ENCODE measurements at regions not wholly inside any gene's neighbourhood (a gene's known extent, or its start where the extent isn't known, plus 50 kb on each side); places are given as distances from the start of the nearest gene placed in this dataset.
"Not testable (repeated sequence)": the region's sequence is repeated elsewhere in the genome, so short reads cannot be mapped to it uniquely, and the experiment has no call there.

GRCh38 chr11:80282643-80283042, 841.8 kb upstream of the TENM4 start:
- DNase-seq = no peak

- no peak for DNase-seq
Observed at GRCh38 chr11:80281194-80281593, 840.4 kb upstream of the TENM4 start.

DNA sequence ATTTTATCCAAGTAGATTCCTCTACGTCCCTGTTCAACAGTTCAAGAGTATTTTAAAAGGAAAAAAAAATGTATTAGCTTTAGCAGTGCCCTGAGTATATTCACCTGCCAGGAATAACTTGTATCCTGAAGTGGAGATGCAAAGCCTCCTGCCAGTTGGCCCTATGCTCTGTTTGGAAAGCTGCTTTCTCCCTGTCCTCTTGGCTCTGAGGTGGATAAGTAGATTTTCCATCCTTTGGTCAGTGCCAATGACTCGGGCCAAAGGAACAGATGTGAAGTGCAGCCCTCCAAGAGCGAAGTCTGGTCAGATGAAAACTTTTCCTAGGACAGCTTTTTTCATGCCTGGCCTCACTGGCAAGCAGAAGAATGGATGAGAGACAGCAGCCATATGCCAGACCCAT, 839.9 kb upstream of the TENM4 start:
- no peak for DNase-seq

DNA sequence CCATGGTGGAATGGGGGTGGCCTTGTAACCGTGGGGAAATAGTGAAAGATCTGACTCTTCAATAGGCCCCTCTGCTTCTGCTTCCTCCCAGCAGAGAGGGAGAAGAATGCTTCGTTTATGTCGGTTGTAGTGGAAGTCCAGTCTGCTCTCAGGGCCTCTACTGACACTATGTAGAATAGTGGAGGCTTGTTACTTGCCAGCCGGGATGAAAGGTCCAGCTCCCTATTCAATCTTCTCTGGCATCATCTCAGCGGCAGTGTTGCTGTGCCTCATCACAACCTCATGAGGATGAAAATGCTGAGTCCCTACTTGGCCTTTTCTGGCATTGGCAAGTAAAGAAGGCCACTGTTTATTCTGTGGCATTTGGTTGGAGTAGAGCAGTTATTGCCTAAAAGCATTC, 820.9 kb upstream of the TENM4 start:
- no peak for DNase-seq

- DNase-seq = not testable (repeated sequence)
Observed at GRCh38 chr11:80257319-80258015, 816.6 kb upstream of the TENM4 start.

DNA sequence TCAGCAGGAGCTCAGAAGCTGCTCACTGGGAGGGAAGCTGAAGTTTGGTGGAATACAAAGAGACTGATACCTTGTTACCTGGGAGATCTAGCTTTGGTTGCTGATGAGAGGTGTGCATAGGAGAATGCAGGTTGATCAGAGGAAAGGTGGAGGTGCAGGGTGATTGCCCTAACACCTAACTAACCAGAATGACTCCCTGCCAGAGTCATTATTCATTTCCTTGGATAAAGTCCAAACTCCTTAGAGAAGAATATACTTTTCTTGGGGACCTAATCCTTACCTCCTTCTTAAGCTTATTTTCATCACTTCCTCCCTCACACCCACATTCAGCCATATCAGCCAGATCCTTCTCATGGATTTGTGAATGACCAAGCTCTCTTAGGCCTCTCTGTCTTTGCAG, 814.2 kb upstream of the TENM4 start:
- DNase-seq = no peak

DNA sequence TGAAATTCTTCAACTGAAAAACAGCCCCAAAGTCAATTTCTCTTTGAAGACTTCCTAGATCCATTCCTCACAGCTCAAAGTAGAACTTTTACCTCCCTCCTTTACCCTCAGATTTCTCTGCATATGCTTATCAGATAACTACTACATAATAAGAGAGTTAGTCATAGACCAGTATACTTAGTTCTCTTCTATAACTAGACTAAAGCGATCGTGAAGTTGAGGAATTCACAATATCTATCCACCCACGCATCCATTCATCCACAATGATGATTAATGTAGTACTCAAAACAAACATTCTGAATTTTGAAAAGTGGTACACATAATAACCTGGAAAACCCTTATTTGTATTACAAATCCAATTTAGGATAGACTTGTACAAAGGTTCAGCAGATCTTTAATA, 800.9 kb upstream of the TENM4 start:
- DNase-seq = no peak

GRCh38 chr11:80240245-80240644, 799.4 kb upstream of the TENM4 start:
- DNase-seq = no peak

- no peak for DNase-seq
Observed at GRCh38 chr11:80239217-80239616, 798.4 kb upstream of the TENM4 start.

GRCh38 chr11:80227915-80228314, 787.1 kb upstream of the TENM4 start:
- no peak for DNase-seq

DNA sequence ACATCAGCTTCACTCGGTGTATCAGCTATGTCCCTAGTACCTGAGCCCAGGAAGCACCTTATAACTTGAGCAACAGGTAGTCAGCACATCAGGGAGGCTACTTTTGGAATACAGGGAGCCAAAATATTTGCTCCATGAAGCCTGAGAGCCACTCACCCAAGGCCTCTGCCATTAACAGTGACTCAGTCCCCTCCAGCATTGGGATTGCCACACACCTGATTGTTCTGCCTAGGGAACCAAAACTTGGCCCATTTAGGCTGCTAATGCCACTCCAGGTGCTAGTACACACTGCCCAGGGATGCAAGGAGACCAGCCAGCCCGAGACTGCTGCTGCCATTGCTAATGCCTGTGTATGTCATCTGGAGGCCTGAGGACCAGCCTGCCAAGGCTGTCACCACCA, 773.6 kb upstream of the TENM4 start:
- no peak for DNase-seq

- no peak for DNase-seq
Observed at GRCh38 chr11:80211673-80212072, 770.8 kb upstream of the TENM4 start.

DNA sequence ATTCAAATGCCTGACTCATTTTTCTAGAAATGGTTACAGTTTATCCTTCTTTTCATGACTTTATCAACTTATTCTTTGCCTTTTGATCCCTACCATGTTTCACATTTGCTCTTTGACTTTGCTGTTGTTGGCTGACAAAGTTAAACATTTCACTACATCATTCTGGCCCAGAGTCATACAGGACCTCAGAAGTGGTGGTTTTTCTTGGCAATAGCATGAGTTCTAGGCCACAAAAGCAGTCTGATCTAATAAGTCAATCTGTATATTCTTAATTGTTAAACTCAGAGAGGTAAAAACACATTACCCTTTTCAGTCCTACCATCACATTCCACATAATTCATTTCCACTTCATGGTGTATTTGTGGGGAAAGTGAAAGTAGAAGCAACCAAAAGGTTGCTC, 763.2 kb upstream of the TENM4 start:
- DNase-seq = no peak

- no peak for DNase-seq
Observed at GRCh38 chr11:80196932-80197554, 756.2 kb upstream of the TENM4 start.

DNA sequence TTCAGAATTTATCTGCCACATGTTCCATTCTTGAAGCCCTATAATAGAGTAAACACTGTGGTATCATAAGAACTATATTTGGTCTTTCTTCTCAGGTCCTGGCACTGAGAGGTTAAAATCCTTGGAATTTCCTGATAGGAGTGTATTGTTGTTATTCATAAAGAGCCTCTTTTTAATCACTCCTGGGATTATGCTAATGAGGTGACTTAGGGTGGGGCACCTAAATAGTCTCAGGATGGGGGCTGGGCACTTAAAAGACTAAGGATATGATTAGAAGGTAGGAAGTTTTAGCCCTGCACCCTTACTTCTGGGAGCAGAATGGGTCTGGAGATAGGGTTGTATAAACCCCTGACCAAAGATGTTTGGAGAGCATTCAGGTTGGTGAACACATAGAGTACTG, 755.2 kb upstream of the TENM4 start:
- DNase-seq = no peak

DNA sequence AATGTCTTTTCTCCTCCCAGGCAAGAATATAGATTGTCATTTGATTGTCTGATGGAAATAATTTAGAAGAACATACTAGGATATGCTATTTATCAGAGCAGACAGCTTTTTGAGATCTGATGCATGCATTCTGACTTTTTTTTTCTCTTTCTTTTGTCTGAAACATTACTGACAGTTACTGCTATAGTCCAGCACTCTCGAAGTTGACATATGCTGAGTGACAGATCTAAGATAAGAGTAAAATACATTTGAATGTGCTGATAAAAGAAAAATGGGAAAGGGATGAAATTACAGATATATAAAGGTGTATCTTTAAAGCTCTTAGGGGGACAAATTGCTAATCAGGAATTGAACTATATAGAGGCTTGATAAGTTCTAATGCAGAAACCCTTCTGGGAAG, 753.8 kb upstream of the TENM4 start:
- no peak for DNase-seq

- DNase-seq = no peak
Observed at GRCh38 chr11:80194016-80194415, 753.2 kb upstream of the TENM4 start.

DNA sequence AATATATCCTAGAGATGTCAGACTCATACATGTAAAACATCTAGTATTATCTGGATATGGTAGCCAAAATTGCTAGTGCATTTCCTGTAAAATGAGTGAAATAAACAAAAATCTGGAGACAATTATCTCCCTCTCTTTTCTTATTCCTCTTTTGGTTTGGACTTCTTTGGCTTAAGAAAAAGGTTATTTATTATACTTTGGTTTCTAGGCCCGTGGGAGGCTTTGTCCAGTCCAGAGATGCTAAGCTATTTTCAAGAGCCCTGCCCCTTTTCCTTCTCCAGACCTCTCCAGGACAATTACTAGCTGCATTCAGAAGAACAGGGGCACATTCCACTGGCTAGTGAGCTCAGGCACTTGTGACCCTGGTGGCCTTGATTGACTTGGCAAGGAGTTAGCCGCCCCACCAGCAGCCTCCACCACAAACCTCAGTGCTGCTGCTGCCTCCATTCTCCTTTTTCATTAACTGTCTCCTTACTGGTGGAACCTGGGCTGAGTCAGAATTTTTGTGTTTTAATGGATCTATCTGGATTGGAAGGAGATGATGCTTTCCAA, 747.3 kb upstream of the TENM4 start:
- no peak for DNase-seq

GRCh38 chr11:80186692-80187091, 745.9 kb upstream of the TENM4 start:
- no peak for DNase-seq

DNA sequence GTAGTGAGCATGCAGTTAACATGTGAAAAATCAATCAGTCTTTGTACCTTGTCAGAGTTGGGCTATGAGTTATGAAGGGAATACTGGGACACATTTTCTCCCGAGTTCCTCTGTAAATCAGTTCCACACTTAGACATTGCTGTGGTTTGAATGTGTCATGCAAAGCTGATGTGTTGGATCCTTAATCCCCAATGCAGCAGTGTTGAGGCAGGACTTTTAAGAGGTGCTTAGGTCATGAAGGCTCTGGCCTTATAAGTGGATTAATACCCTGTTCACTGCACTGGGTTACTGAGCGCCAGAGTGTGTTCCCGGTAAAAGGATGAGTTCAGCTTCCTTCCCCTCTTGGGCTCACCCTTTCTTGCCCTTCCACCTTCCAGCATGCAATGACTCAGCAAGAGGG, 742.1 kb upstream of the TENM4 start:
- DNase-seq = no peak

- no peak for DNase-seq
Observed at GRCh38 chr11:80173371-80174136, 732.7 kb upstream of the TENM4 start.

- no peak for DNase-seq
Observed at GRCh38 chr11:80168796-80169195, 728.0 kb upstream of the TENM4 start.

GRCh38 chr11:80167766-80168165, 726.9 kb upstream of the TENM4 start:
- no peak for DNase-seq

DNA sequence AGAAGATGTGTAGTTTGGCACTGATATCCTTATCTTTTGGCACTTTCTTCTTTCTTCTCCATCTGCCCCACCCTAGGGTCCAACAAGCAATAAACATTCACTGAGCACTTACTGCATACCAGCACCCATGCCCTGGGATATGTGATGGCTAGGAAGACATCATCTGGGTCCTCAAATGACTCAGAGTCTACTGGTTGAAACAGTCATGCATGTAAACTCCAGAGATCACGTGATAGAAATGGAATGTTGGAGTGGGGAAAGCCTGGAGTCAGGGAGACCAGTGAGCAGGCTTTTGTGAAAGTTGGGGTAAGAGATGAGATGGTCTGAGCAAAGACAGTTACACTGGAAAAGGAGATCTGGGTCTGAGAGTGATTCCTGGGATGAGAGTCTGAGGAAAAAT, 724.9 kb upstream of the TENM4 start:
- DNase-seq = no peak
